IPS-NIHi7 (cell line): ENCODE measurements at regions not wholly inside any gene's neighbourhood (a gene's known extent, or its start where the extent isn't known, plus 50 kb on each side); places are given as distances from the start of the nearest gene placed in this dataset.

Source experiments
- DNase-seq: peaks from one replicate; pipeline ENCODE4 v3.0.0; 2012; ENCODE audit warnings: mixed read lengths; ENCODE audit errors: extremely low spot score

DNA sequence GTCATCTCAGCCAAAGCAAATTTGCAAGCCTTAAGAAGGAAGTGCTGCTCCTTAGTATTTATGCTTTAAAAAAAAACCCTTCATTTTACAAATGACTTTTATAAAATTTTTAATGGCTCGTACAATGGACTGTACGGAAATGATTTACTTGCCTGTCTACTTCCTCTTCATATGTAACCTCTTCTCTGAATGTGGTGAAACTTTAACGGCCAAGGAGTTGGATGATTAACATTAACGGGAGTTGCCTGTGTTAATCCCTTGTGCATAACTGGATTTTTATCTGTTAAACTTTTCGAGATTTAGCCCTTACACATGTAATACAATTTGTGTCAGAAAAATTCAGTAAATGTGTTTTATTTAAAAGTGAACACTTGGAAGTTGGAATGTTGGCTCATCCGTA, 429.4 kb downstream of the TBC1D4 start:
- DNase-seq, result no peak

GRCh38 chr13:75050419-75051046, 431.4 kb downstream of the TBC1D4 start:
- no peak for DNase-seq

DNA sequence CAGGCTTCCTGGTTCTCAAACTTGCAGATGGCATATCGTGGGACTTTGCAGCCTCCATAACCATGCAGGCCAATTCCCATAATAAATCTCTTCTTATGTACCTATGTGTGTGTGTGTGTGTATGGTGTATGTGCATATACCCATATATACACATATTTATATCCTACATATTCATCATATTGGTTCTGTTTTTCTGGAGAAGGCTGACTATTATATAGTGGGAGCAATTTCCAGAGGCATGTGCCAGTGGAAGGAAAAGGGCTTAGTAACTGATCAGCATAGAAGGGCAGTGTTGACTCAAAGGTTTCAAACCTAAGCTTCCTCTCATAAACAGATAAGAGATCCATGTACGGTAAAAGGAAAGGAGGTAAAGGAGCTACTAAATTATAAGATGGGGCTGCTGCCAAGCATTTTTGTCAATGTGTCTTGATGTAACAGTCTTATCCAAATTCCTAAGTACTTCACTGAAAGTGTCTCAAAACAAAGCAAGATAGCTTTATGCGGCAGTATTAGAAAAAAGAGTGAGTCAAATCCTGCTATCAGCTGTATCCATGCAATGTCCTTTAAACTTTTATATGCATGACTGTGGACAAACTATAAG, 432.1 kb downstream of the TBC1D4 start:
- DNase-seq, result no peak

DNA sequence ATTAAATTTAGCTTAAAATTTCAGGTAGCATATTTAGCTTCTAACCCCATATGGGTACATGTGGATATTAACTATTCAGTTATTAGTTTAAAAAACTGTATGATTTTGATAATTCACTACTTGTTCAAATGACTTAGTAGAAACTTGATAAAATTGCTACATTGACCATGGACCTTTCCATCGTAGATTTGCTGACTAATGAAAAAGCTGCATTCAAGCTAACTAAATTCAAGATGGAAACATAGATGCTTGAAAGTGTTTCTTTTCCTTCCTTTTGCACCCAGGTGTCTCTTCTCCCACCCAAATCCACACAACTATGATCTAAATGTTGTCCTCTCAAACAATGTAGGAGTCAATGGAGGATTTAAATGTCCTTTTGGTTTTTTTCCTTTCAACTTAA, 439.2 kb downstream of the TBC1D4 start:
- no peak for DNase-seq

DNA sequence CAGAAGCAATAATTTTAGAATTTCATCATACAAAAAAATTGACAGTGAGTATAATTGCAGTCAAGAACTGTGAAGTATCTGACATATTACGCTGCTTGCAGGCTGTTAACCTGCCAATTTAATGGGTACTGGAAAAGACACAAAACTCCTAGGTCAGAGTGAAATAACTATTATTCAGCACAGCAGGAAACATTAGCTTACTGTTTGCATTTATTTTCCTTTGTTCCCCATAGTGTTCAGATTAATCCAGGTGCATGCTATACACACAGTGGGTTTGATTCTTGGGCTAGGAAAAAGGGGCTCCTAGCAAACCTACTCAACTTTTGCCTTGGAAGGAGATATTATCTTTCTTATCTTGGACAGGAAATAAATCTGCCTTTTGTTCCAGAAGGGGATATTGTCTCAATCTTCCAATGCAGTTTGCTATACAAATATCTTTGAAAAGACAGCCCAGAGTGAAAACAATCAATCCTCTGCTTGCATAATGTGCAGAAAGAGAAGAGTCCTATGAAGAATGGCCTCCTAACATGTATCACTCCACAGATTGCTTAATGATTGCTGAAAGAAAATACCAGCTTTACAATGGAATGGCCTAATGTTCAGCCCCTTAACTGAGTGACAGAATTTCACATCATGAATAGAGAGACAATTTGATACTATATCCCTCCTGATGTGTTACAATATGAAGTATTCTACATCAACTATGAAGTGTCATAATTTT, 443.4 kb downstream of the TBC1D4 start:
- DNase-seq, result no peak

GRCh38 chr13:75025956-75026355, 456.0 kb downstream of the TBC1D4 start:
- DNase-seq, result no peak

GRCh38 chr13:75024602-75025001, 457.4 kb downstream of the TBC1D4 start:
- DNase-seq, result no peak

GRCh38 chr13:75023609-75024008, 458.4 kb downstream of the TBC1D4 start:
- no peak for DNase-seq

DNA sequence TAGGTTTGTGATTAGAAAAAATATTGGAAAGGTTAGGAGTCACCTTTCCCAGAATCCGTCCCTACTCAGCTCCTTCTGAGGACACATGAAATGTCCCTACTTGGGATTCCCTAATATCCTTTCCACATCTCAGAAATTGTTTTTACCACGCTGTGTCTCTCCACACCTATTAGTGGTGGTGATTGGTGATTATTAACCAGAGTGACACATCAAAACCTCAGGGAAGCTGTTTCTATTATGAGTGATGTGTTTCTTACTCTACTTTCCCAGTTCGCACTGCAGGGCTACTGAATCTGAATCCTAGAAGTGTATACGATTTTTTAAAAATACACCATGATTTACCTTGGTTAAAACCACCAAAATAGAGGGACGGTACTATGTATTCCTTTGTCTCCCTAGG, 460.8 kb downstream of the TBC1D4 start:
- no peak for DNase-seq

DNA sequence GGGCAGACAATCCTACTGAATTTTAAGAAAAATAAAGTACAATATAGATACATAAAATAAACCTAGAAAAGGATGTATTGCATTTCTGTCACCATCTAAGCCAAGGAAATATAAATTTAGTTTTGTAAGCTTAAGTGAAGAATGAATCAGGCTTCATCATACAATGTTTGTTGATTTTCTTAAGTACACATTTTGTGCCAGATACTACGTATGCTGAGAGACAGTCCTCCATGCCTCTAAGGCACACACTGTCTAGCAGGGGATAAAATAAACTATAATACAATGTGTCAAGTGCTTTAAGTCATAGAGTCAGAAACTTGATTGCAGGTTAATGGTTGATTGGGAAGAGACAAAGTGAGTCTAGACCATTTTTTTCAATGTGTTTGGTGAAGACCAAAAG, 465.7 kb downstream of the TBC1D4 start:
- no peak for DNase-seq

DNA sequence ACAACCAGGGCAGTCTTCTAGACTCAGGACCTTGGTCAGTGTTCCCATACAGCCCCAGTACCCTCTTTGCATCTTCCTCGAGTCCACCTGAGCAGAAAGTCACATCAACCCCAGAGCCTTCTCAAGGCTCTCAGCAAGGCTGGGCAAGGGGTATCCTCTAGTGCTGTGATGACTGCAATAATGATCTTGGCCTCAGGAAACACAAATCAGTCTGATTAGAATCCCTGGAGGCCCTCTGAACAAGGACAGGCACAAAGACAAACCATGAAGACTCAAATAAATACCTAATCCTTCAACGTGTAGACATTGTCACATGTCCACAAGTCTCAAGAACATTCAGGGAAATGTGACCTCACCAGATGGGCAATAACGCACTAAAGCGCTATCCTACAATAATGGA, 468.2 kb downstream of the TBC1D4 start:
- no peak for DNase-seq

DNA sequence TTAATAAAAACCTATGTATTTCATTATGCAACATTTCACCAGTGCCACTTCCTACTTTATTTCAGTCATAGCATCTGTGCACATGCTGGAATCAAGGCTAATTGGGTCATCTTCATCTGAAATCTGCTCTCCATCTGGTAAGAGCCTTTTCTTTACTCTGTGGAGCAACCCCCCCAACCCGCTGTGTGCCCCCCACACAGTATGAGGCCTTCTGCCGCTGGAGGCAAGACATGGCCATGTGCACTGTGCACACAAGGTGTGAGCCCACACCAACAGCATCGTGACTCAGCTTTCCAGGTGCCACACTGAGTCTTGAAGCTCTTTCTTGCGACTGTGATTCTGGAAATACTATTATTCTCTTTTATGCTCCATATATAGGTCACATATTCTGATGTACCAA, 471.0 kb downstream of the TBC1D4 start:
- no peak for DNase-seq

DNA sequence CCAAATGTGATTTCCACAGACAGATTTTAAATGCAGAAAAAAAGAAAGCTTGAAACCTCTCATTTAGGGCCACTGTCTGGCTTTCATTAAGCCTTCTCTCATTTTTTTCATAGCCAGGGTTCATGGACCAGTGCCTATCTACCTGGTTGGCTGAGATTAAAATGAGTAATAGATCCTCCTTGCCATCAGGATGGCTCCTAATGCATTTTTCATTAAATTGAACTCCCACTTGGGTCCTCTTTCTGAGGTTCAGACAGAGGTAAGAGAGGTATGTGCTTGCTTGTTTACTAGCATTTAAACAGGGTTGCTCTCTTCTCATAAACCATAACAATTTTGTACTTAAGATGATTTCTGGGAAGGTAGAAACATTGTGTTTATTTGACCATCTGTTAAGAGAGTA, 473.0 kb downstream of the TBC1D4 start:
- DNase-seq, result no peak

- DNase-seq, result no peak
Observed at GRCh38 chr13:74990992-74991391, 491.0 kb downstream of the TBC1D4 start.

- DNase-seq, result no peak
Observed at GRCh38 chr13:74987124-74987690, 494.8 kb downstream of the TBC1D4 start.

DNA sequence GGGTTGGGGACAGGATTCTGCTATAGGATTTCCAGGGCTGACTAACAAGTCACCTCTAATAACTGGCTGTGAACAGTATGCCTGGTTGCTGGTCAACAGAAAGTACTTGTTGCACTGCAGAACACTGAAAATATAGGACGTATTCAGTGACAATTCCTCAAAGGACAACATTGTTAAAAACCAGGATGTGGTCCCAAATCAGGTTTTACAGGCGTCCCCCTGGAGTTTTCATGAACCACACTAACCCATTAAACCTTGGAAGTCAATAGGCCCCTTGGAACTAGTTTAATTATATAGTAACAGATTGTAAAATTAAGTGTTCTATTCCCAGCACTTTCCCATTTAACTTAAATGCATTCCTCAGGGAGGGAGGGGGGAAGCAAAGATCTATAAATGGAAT, 495.4 kb downstream of the TBC1D4 start:
- no peak for DNase-seq

GRCh38 chr13:74979703-74980102, 502.3 kb downstream of the TBC1D4 start:
- DNase-seq, result no peak

DNA sequence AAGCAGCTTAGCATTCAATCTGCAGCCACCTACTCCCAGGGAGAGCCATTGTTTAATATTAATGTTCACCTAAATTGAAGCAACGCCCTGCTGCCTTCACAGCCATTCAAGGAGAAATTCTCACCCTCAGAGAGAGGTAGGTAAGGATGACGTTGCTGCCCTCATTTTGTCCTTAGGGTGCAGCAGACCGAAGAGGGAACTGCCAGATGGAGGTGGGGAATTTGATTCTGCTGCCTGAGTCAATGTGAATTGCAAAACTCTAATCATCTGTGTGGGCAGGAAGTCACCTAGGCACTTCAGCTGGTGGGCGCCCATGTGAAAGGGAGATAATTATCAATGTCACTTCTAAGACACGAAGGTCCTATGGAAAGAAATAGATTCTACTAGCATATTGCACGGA, 503.4 kb downstream of the TBC1D4 start:
- DNase-seq, result peak; percentile 12

GRCh38 chr13:74977498-74977897, 504.5 kb downstream of the TBC1D4 start:
- no peak for DNase-seq

DNA sequence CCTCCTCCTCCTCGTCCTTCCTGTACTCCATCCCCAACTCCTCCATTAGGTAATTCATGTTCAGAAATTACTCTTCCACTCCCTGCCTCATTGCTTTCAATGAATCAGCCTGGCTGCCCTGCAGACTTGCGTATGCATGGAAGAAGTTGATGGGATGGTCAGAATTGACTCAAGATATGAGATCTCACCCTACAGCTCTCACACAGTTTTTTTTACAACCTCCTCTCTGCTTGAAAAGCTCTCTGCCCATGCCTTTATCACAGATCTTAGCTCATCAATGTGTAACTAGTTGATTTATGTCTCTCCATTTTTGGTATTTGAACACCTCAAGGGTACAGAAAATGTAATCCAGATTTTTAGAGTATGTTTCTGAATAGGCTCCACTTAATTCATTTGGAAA, 506.9 kb downstream of the TBC1D4 start:
- DNase-seq, result no peak

DNA sequence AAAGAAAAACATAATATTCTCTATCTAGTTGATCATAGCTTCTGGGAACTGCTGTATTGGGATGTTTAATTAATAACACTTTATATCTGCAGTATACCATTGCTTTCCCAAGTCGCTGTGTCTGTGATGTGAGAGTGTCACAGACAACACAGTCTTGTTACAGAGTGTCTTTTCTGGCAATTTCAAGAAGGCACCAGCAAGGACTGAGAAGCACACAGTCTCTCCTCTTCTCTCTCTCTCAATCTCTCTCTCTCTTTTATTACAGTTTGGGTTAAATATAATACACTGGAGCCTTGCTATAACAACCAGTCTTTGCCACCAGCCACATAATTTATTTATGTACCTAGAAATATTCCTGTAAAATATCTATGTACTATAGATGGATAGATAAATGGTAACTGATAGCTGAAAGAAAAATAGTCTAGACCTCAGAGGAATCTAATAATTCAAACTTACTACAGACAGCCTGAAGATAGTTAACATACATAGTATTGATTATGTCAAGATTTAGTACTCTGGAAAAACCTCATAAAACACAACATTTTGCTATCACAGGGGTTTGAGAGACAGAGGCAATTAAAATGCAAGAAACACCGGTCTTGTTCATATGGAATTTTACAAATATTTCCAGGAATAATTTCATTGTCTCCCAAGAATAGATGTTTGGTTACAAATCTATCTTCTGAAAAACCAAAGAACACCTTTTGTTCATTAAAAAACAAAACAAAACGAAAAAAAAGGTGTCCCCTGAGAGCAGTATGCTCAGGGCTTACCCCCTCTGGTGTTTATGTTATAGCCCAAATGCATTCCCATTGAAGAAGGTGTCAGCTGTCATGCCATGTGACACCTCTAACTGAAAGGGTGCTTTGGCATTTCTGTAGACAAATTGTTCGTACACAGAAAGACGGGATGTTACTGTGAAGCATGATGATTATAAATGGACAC, 507.8 kb downstream of the TBC1D4 start:
- DNase-seq, result no peak

DNA sequence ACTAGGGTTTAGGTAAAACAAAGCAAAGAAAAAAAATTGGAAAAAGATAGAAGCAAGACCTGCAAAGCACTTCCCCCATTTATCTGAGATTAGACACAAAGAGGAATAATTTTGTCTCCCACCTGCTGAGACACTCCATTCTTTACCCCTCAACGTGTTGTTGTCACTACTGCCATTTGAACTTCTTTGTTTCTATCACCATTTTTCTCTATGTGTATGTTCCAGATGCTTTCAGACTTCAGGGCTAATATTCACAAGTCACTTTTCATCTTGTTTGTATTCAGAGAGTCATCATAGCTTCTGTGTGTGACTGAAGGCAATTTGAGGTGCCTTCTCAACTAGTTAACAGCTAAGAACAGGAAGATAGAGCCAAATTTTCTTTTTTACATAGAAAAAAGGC, 512.5 kb downstream of the TBC1D4 start:
- DNase-seq, result no peak
